ENCODE measurements at regions not wholly inside any gene's neighbourhood (a gene's known extent, or its start where the extent isn't known, plus 50 kb on each side); places are given as distances from the start of the nearest gene placed in this dataset.

GRCh38 chr2:59196491-59196890 is 955.4 kb upstream of the FANCL start:
- H3K4me3 Mint-ChIP-seq, result no peak overlapping the region
- H3K9me3 Mint-ChIP-seq, result peaks cover 11% of the 10 kb centered on the region
- no peak for DNase-seq (ENCODE audit: low spot score in 2 of 2, unreplicated experiment in 2 of 2)
- no peak overlapping the region for H3K27ac Mint-ChIP-seq
- no peaks in the 10 kb centered on the region for H3K27me3 Mint-ChIP-seq (ENCODE audit: low read depth)
- H3K4me1 Mint-ChIP-seq, result peaks cover 9% of the 10 kb centered on the region
- no peak for TF ChIP-seq CTCF (IDR thresholded peaks at IDR 0.05; ENCODE audit: unreplicated experiment)
- H3K36me3 Mint-ChIP-seq, result no peaks in the 10 kb centered on the region

GRCh38 chr2:59195851-59196250 is 954.7 kb upstream of the FANCL start:
- no peak overlapping the region for H3K27ac Mint-ChIP-seq
- no peaks in the 10 kb centered on the region for H3K36me3 Mint-ChIP-seq
- no peak for TF ChIP-seq CTCF (IDR thresholded peaks at IDR 0.05; ENCODE audit: unreplicated experiment)
- no peak overlapping the region for H3K4me3 Mint-ChIP-seq
- DNase-seq (ENCODE audit: low spot score in 2 of 2, unreplicated experiment in 2 of 2), result no peak
- no peaks in the 10 kb centered on the region for H3K27me3 Mint-ChIP-seq (ENCODE audit: low read depth)
- peaks cover 9% of the 10 kb centered on the region for H3K4me1 Mint-ChIP-seq
- peaks cover 11% of the 10 kb centered on the region for H3K9me3 Mint-ChIP-seq

- Mint-ChIP-seq H3K27ac (no peak overlapping the region), H3K4me3 (no peak overlapping the region), H3K27me3 (ENCODE audit: low read depth) (no peaks in the 10 kb centered on the region), H3K9me3 (peaks cover 9% of the 10 kb centered on the region), H3K36me3 (no peaks in the 10 kb centered on the region), H3K4me1 (peaks cover 7% of the 10 kb centered on the region)
- TF ChIP-seq CTCF (IDR thresholded peaks at IDR 0.05; ENCODE audit: unreplicated experiment), result no peak
- DNase-seq (ENCODE audit: low spot score in 2 of 2, unreplicated experiment in 2 of 2), result no peak
Observed at GRCh38 chr2:59191781-59192180, 950.7 kb upstream of the FANCL start.

- TF ChIP-seq CTCF (IDR thresholded peaks at IDR 0.05; ENCODE audit: unreplicated experiment), result no peak
- no peaks in the 10 kb centered on the region for H3K4me1 Mint-ChIP-seq
- H3K4me3 Mint-ChIP-seq, result no peak overlapping the region
- no peaks in the 10 kb centered on the region for H3K27me3 Mint-ChIP-seq (ENCODE audit: low read depth)
- no peak overlapping the region for H3K27ac Mint-ChIP-seq
- H3K9me3 Mint-ChIP-seq, result peaks cover 9% of the 10 kb centered on the region
- no peak for DNase-seq (ENCODE audit: low spot score in 2 of 2, unreplicated experiment in 2 of 2)
- H3K36me3 Mint-ChIP-seq, result no peaks in the 10 kb centered on the region
Observed at GRCh38 chr2:59190518-59190917, 949.4 kb upstream of the FANCL start.

- H3K9me3 Mint-ChIP-seq, result peaks cover 9% of the 10 kb centered on the region
- no peak for DNase-seq (ENCODE audit: low spot score in 2 of 2, unreplicated experiment in 2 of 2)
- H3K4me1 Mint-ChIP-seq, result peaks cover 31% of the 10 kb centered on the region
- peak overlapping the region; percentile 81 for H3K27ac Mint-ChIP-seq
- no peaks in the 10 kb centered on the region for H3K27me3 Mint-ChIP-seq (ENCODE audit: low read depth)
- no peaks in the 10 kb centered on the region for H3K36me3 Mint-ChIP-seq
- H3K4me3 Mint-ChIP-seq, result no peak overlapping the region
- TF ChIP-seq CTCF (IDR thresholded peaks at IDR 0.05; ENCODE audit: unreplicated experiment), result no peak
Observed at GRCh38 chr2:59184276-59185020, 943.3 kb upstream of the FANCL start.

Data from mesothelial cell of epicardium (in vitro differentiated cells).